GM18861 (cell line): ENCODE measurements at regions not wholly inside any gene's neighbourhood (a gene's known extent, or its start where the extent isn't known, plus 50 kb on each side); places are given as distances from the start of the nearest gene placed in this dataset.

Experiments
- ATAC-seq: cut with Tn5 transposase; IDR thresholded peaks from one replicate; pipeline ENCODE4 v1.9.1; 2021; ENCODE audit not compliant: unreplicated experiment

GRCh38 chr9:12874395-12874794 is 99.6 kb downstream of the LURAP1L start:
- ATAC-seq = no peak

- ATAC-seq = no peak
Observed at GRCh38 chr9:12875191-12875590, 100.4 kb downstream of the LURAP1L start.

GRCh38 chr9:12876872-12877271 is 102.1 kb downstream of the LURAP1L start:
- no peak for ATAC-seq

GRCh38 chr9:12878351-12878978 is 103.6 kb downstream of the LURAP1L start:
- ATAC-seq = no peak

GRCh38 chr9:12879961-12880360 is 105.1 kb downstream of the LURAP1L start:
- no peak for ATAC-seq

GRCh38 chr9:12880406-12881015 is 105.7 kb downstream of the LURAP1L start:
- no peak for ATAC-seq

- ATAC-seq = no peak
Observed at GRCh38 chr9:12882430-12882829, 107.6 kb downstream of the LURAP1L start.

GRCh38 chr9:12884736-12885395 is 110.0 kb downstream of the LURAP1L start:
- ATAC-seq = no peak

- ATAC-seq = no peak
Observed at GRCh38 chr9:12889402-12890106, 114.7 kb downstream of the LURAP1L start.

- no peak for ATAC-seq
Observed at GRCh38 chr9:12891588-12891987, 116.8 kb downstream of the LURAP1L start.

GRCh38 chr9:12903316-12903715 is 128.5 kb downstream of the LURAP1L start:
- ATAC-seq = no peak

GRCh38 chr9:12904261-12905000 is 129.6 kb downstream of the LURAP1L start:
- ATAC-seq = no peak

- ATAC-seq = no peak
Observed at GRCh38 chr9:12906646-12907045, 131.8 kb downstream of the LURAP1L start.

- no peak for ATAC-seq
Observed at GRCh38 chr9:12908895-12909294, 134.1 kb downstream of the LURAP1L start.

- no peak for ATAC-seq
Observed at GRCh38 chr9:12915366-12915954, 140.6 kb downstream of the LURAP1L start.

- ATAC-seq = no peak
Observed at GRCh38 chr9:12916042-12916441, 141.2 kb downstream of the LURAP1L start.

GRCh38 chr9:12920437-12920836 is 145.6 kb downstream of the LURAP1L start:
- ATAC-seq = no peak

GRCh38 chr9:12921621-12922020 is 146.8 kb downstream of the LURAP1L start:
- ATAC-seq = no peak

GRCh38 chr9:12922224-12922866 is 147.5 kb downstream of the LURAP1L start:
- ATAC-seq = no peak

- ATAC-seq = no peak
Observed at GRCh38 chr9:12923468-12924009, 148.7 kb downstream of the LURAP1L start.
